ENCODE measurements at regions not wholly inside any gene's neighbourhood (a gene's known extent, or its start where the extent isn't known, plus 50 kb on each side); places are given as distances from the start of the nearest gene placed in this dataset.
A peak's percentile ranks its signal among the peaks of the same experiment; 100 is the strongest.

DNA sequence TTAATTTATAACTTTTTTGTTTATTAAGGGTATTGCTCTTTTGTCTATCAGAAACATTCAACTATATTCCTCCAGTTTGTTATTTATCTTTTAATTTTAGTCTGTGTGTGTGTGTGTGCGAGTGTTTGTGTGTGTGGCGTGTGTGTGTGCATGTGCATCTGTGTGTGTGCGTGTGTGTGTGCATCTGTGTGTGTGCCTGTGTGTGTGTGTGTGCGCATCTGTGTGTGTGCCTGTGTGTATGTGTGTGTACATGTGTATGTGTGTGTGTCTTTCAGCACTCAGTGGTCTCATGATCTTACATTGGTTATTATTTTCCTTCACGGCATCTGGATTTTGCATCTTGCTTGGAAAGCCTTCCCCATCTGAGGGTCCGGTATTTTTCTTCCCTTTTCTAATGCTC lies 281.1 kb upstream of the RTL1 start:
- no peak for DNase-seq

DNA sequence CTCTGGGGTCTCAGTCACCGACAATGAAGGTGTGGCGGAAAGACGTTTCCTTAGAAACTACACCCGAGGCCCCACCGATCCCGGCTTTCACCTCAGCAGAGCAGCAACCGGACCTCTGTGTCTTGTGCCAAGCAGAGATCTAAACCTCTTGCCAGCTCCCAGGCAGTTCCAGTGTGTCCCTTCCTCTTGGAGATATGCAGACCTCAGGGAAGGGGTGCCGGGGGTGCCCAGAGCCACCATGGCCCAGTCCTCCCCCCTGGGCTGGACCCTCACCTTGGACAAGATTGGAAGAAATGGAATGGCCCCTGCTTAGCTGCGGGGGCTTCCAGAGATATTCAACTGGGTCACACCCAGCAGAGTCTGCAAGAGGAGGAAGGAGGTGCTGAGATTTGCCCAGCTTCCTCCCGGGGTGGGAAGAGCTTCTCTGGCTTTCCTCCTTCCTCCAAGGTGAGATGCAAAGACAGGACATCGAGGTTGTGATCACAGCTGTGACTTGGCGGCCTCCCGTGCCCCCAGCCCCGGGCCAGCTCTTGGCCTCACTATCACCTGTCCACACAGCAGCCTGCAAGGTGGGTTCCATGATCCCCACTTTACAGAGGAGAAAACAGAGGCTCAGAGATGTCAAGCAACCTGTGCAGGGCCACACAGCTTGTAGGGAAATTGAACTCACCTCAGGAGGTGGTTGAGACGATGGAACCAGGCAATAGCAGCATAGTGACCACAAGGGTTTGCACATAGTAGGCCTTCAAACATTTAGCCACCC lies 281.7 kb upstream of the RTL1 start:
- DNase-seq = no peak

DNA sequence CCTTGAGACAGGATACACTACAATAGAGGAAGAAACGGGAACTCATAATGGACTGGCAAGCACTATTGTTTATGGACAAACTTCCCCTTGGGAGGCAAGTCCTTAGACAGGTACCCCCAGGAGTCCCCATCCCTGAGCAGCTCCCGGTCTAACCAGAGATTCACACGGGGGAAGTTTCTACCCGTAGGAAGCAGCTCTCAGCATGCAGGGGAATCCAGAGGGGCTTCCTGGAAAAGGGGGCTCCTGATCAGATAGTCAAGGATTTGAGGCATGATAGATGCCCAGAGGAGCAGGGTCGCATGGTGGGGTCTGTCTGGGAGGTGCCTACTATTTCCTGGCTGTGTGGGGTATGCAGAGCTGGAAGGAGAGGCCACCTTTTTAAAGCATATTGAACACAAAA lies 282.4 kb upstream of the RTL1 start:
- DNase-seq = no peak

DNA sequence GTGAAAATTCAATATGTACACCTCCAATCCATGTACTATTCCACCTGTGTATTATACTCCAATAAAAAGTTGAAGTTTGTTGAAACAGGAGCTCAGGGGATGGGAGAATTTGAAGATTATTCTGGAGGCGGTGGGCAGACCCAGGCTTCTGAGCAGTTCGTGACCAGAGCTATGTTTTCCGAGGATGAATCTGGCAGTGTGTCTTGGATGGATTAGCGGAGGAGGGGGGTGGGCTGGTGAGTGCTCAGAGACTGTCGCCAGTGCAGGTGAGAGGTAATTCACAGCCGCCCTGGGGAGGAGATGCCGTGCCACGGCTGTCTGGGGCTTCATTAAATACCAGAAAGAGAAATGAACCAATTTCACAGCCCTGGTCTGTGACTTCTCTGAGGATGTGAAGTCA lies 283.0 kb upstream of the RTL1 start:
- no peak for DNase-seq

DNA sequence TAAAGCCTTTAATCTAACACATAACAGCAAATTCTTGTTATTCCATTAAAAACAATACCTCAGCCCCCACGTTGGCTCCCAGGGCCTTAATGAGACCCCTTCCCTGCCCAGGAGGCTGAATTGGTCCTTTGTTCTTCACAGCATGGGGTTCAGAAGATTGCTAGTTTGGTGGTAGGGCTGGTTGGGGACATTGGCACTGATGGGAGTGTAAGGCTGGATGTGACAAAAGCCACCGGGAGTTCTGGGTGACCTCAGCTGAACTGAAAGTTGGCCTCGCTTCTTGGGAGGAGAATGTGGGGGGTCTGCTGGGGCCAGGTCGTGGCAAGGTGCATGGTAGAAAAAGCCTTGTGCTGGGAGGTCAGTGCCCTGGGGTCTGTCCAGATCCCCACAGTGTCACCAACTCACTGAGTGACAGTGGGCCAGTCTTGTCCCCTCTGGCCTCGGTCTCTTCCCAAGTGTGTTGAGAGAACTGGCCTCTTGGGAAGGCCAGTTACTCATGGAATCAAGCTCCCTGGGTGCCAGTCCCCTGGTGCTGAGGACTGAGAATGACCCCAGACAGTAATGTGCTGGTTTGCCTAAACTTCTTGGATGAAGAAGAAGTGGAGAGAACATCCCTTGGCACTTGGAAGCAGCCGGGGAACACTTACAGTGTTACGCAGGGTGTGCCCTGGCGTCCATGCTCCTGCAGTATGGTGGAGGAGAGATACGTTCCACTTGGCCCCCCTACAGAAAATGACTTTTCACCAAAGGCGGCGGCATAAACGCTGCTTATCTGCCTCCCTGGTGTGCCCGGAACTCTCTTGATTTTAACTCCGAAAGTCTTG lies 283.7 kb upstream of the RTL1 start:
- no peak for DNase-seq

DNA sequence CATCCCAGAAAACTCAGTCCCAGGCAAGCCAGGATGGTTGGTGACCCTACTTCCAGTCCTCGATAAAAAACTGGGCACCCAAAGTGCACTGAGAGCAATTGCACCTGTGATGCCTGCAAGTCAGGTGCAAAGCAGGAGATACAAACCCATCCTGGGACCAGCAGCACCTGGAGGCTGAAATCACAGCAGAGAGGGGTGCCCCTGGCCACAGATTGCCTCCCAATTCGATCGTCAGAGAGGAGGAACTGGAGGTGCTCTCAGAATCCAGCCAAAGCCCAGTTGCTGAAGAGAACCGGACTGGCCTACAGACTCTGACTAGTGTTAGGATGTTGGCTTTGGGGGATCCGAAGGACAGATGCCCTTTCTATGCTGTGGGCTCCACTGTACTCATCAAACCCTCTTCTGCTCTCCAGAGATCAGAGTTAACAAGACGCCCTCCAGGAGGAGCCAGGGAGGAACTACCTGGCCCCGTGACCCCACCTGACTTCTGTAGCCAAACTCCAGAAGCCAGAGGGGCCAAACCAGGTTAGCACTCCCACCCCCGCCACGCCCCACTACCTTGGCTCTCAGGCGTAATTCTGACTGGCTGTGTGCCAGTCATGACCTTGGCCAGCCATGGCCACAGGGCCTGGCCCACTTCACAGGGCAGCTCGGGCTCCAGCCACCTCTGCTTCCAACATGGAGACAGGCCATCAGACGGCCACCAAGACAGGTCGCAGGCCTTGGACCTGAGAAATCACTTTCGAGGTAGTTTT lies 284.5 kb upstream of the RTL1 start:
- DNase-seq = no peak

DNA sequence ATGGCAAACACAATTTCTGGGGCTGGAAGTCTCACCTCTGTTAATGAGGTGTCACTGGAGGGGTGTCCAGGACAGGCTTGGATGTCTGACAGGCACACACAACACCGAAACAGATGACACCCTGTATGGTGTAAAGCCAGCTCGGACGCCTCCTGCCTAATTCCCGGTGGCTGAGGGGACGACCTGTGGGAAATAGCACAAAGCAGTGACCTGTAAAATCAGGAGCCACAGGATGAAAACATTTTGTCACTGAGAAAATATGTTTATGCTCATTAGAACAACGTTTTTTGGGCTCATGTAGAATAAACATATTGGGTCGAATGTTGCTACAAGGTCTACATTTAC lies 285.0 kb upstream of the RTL1 start:
- DNase-seq = no peak

DNA sequence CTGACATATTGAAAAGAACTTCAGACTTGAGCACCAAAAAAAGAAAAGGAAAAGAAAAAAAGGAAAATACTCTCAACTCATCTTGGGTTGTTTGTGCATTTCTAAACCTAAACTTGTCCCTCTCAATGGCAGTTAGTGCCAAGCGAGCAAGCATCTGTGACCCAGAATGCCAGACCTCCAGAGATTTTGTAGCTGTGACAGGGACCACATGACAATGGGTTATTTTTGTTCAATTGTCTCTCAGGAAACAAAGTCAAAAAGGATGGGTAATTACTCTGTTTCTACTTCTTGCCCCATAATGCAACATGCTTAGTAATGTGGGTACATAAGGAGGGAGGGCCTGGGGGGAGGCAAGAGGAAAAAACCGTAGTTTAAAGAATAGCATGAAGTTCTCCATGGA lies 285.7 kb upstream of the RTL1 start:
- DNase-seq = no peak

DNA sequence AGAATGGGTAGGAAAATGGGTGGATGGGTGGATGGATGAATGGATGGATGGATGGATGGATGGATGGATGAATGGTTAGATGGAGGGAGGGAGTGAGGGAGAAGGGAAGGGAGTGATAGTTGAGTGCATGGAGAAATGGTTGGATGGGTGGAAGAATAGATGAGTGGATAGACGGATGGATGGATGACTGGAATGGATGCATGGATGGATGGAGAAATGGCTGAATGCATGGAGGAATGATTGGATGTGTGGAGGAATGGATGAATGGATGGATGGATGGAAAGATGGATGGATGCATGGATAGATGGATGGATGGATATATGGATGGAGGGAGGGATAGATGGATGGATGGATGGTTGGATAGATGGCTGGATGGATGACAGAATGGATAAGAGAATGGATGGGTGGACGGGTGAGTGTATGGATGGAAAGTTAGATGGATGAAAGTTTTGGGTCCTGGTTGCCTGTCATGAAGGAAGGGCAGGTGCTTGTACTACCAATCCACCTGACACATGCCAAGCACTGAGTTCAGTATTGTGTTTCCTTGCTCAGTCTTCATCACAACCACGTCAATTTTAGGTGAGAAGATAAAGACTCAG lies 286.5 kb upstream of the RTL1 start:
- DNase-seq = no peak

DNA sequence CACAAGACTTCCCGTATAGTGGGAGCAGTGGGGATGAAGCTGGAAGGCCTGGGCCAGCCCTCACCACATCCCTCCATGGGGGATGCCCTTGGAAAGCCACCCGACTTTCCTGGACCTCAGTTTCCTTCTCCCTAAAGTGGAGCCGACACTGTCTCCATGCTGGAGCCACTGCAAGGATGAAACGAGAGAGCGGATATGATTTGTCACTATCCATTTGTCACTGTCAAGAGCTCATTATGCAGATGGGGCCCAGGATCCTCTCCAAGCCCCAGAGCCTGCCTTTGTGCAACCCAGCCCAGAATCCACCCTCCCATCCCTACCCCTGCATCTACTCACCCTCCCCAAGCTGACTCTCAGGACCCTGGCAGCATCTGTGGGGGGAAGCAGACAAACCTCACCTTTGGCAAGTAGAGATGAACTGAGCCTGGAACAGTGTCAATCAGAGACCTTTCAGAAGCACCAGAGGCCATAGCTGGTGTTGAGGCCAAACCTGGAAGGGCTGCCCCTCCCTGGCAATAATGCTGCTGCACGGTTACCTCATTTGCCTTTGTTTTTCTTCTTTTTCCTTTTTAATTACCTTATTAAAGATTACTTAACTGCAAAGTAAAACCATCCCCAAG lies 287.7 kb upstream of the RTL1 start:
- DNase-seq = no peak

DNA sequence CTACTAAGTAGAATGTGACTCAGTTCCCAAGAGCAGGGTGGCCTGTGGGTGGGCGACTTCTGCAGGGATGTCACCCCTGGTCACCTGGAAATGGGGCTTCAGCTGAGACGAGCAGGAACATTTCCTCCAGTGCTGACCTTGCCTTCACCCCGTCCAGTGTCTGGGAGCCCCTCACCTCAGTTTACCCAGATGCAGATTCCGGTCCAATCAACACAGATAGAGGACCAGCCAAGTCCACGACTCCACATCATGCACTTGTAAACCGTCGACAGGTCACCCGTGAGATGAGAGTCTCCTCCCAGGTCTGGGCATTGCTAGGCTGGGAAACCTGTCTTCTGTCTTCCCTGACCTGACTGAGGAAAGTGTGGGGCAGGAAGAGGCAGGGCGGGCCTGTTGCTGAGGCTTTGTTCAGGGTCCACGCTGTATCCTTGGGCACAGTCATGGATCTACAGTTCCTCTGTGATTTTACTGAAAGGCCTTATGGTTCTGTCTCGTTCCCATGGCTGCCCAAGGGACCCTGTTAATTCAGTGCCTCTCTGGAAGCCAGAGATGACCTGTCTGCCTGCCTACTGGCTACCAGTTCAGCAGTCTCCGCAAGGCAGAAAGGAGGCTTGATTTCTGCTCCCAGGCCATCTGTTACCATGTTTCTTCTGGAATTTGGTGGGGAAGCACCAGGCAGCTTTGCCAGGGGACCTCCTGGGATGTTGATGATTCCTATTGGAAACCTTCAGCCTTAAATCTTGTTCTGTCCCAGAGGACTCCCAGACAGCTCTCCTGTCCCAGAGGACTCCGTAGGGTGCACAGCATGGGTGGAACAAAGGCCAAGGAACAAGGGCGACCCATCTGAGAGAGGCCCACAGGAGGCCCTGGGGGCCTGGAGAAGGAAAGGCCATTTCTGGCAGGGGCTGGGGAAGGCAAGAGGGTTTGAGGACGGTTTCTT lies 288.5 kb upstream of the RTL1 start:
- DNase-seq = no peak

DNA sequence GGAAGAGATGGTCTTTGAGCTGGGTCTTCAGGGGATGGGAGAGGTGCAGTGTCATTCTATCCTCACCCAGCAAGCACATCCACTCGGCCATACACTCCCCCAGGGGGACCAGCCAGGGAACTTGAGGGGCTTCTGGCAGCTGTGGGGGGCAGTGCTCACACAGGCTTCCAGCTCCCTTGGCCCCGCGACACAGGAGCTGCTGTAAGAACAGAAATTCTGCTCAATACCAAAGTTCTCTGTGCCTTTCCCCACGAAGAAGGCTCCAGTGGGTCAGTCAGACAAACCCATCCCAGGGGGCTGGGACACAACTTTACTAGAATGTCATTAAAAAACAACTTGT lies 289.1 kb upstream of the RTL1 start:
- DNase-seq = no peak

DNA sequence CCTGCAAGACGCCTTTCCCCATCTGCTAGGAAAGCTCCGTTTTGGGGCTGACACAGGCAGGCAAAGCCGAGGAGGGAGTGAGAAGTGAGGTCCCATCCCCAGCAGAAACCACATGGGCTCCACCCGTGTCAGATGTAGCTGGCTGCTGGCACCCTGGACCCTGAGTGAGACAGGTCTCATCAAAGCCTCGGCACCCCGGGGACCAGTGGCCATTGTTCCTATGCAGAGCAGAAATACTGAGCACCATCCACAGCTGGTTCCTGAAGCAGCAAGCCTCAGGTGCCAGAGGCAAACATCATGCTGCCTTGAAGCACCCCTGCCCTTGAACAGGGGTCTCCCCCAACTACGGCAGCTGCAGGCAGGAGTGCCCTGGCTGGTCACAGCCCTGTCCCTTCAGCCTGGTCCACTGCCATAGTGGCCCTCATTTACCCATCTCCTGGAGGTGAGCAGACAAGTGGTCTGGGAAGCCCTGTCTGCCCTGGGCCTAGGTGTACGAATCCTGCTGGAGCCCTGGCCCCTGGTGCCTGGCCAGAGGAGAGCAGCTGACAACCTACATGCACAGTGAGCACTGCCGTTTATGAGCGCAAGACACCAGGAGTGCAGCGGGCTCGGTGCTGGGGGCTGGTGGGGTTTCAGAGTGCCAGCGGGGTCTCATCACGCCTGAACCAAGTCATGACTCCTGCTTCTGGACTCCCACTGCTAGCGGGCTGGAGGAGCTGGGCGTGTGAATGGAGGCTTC lies 289.8 kb upstream of the RTL1 start:
- no peak for DNase-seq

DNA sequence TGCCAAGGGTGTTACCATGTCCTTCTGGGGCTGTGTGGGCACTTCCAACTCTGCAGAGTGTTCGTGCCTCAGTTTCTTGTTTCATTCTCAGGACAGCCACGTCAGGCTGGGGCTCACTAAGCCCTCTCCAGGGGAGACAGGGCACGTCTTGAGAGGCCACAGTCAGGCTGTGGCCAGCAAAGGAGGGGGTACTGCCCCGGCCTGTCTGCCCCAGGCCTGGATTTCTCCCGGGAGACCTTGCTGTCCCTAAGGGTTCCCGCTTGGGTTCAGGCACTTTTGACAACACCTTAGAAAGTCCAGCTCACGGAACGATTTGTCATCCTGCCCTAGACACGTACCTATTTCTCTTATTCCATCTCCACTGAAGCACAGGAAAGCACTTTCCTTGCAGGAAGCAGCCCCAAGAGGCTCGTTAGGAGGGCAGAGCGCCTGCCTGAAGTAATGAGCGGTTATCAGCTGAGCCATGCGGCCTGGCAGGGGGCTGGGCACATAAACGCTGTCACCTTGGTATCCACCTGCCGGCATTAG lies 290.4 kb upstream of the RTL1 start:
- DNase-seq = peak; percentile 51

DNA sequence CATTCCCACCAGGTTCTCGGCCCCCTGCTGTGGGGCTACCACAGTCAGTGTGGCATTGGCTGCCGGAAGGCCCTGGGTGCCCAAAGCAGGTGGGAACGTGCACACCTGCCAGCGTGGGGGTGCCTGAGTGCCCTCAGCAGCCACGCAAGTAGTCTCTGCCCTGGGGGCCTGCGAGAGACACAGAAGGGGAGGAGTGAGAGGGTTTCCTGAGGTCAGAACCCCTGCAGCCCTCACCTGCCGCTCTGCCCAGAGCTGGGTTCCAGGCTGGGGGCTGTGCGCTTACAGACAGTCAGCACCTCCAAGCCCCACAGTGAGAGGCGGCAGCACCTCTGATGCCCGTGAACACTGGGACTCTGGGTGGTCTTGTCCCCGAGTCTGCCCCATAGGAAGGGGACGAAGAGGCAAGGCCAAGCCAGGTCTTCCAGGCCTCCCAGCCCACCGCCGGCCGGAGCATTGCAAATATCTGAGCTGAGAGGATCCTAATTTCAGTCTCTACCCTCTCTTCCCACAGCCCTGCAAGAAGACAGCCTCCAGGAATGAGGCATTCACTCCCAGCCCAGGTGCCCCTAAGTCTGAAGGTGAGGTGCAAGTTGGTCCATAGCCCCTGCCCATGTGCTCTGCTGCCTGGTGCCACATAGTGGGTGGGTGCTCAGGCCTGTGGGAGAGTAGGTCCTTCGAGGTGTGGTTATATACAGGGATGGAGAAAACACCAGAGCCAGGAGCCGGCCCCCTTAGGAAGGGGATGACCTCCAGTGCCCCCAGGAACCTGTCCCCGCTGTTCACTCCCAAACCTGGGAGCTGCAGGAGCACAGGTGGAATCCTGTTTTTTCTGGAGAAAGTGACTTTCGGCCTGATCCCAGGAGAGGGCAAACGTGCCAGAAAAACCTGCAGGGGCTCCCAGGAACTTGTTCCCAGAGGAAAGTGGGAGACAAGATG lies 291.1 kb upstream of the RTL1 start:
- no peak for DNase-seq

DNA sequence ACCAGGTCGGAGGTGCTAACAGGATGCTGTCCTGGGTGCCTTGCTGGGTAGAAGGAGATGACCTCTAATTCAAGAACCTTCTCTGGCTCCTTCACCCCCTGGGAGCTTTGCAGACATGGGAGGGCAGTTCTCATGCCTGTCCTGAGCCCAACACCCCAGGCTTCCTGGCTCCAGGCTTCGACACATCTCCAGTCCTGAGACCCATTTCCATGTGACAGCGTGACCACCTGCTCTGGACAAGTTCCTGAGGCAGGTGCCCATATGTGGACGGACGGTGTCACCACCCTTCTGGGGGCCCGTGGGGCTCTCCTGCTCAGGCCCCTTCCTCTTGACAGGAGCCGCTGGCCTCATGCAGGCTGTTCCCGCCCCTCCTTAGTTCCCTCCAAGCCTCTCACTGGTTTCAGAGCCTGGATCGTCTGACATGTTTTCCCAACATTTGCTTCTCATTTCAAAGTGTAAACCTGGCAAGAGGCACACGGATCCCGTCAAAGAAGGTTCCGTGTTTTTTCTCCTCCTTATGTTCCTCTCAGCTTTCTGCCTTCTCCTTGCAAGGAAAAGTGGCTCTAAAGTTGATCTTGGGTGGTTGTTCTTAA lies 291.9 kb upstream of the RTL1 start:
- DNase-seq = no peak

DNA sequence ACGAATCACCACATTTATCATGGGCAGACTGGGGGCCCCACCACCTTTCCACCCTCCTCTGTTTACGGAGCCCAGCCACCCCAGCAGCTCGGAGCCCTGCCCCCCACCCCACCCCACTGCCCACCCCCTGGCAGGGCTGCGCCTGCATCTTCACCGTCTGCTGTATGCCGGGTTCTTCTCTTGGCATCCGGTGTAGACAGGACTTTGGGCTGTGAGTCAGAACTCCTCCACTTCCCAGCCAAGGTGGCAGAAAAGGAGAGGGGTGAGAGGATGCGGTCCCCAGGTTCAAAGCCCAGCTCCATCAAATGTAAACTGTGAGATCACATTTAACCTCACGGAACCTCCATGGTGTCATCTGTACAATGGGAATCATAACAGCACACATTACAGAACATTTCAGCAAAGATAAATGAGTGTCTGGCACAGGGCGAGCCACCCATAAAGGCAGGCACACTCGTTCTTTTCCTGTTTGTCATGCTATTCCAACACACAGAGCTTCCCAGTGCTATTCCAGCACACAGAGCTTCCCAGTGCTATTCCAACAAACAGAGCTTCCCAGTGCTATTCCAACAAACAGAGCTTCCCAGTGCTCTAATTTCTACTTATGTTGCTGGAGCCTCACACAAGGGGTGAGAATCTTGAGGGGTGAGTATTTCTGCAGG lies 292.7 kb upstream of the RTL1 start:
- DNase-seq = no peak

DNA sequence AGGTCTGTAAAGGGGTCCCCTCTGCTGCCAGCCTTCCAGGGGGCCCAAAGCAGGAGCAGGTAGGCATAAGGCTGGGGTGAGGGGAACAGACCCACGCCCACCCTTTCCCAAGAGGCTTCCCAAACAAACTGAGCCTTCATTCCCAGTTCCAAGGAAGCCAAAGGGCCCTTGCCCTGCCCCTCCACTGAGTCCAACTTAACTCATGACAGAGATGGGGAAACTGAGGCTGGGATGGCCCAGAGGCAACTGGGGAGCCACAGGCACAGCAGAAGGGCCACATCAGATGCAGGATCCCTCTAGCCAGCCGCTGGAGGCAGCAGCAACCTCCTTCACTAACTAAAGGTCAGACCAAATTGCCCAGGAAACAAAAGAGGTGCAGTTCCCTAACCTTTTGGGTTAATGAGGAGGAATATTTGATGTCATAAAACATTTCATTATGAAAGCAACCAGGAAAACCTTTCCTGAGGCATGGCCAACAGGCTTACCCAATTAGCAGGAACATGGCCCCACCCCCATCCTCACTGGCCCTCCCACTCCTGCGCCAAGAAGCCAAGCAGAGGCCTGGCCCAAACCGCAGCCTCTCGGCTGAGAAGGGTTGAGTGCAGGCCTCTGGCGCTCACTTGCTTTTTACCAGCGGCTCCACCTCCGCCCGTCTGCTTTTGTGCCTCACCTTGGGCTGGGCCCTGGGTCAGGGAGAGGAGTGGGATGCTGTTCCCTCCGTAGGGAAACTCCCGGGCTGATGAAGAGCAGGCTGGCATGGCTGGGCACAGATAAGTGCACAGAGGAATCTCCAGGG lies 293.5 kb upstream of the RTL1 start:
- no peak for DNase-seq

Measured in NCI-H2171 (cell line).